ENCODE measurements at regions not wholly inside any gene's neighbourhood (a gene's known extent, or its start where the extent isn't known, plus 50 kb on each side); places are given as distances from the start of the nearest gene placed in this dataset.

DNA sequence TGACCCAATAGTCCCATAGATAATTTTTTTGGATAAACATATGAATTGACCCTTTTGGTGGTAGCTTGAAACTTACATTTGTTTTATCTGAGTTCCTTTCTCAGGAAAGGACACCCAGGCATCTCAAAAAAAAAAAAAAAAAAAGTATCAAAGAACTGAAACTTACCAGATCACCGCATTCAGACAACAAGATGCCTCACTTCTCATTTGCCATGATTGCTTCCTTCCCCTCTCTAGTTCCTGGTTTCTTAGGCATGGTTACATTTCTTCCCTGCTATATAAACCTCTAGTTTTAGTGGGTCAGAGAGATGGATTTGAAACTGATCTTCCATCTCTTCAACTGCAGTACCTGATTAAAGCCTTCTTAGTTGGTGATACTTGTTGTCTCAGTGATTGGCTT is 240.1 kb downstream of the ACKR3 start:
- H4K8ac ChIP-seq (ENCODE audit: extremely low read depth, insufficient read depth, low read length) = no peak overlapping the region
- DNase-seq (ENCODE audit: low read depth in 1 of 2, low spot score in 2 of 2) (no peak), FAIRE-seq (no peak)
- WGBS, 2 experiments (ENCODE audit: extremely low coverage in 1 of 2, insufficient coverage in 1 of 2, insufficient read length in 1 of 2, insufficient replicate concordance in 2 of 2, low coverage in 1 of 2, low lambda C conversion rate in 2 of 2, missing lambda C conversion rate in 1 of 2) = no CpG with 5 or more reads among the region's 1 CpG
- H3K4me2 ChIP-seq (ENCODE audit: insufficient read depth in 1 of 2, low read depth in 2 of 2, low read length in 2 of 2) = no peak overlapping the region
- H4K91ac ChIP-seq (replicated peaks; ENCODE audit: insufficient read length, low read length) = no peak overlapping the region
- no peak overlapping the region for H2BK15ac ChIP-seq (ENCODE audit: low read length)
- H2BK120ac ChIP-seq (replicated peaks; ENCODE audit: low read depth, low read length) = no peak overlapping the region
- peaks cover 19 to 22% of the 10 kb centered on the region in 2 experiments for H3K9me3 ChIP-seq (ENCODE audit: insufficient read depth in 2 of 2, low read depth in 1 of 2, low read length in 1 of 2)
- no peak overlapping the region for H3K14ac ChIP-seq (ENCODE audit: insufficient read length)
- H3K18ac ChIP-seq (ENCODE audit: extremely low read depth, low read length) = no peak overlapping the region
- no peaks in the 10 kb centered on the region for H3K79me1 ChIP-seq (ENCODE audit: low read depth, low read length)
- no peaks in the 10 kb centered on the region for H3K79me2 ChIP-seq (ENCODE audit: control insufficient read depth in 1 of 2, insufficient read depth in 2 of 2, low read length in 2 of 2)
- no peaks in the 10 kb centered on the region for H3K27me3 ChIP-seq (replicated peaks in 1 of 4; ENCODE audit: control insufficient read depth in 3 of 4, extremely low read depth in 1 of 4, insufficient read depth in 3 of 4, low read length in 3 of 4)
- H3K27ac ChIP-seq (ENCODE audit: low read depth, low read length) = no peak overlapping the region
- no peaks in the 10 kb centered on the region for H3K23me2 ChIP-seq (ENCODE audit: low read depth, low read length)
- H3K56ac ChIP-seq (replicated peaks; ENCODE audit: insufficient read length, low read depth, low read length) = no peak overlapping the region
- no peak for TF ChIP-seq RXRA (IDR thresholded peaks at IDR 0.05; ENCODE audit: insufficient read depth, low read depth, low read length)
- ChIA-PET POLR2A (ENCODE audit: partially characterized antibody) (no interaction called here), CTCF (ENCODE audit: partially characterized antibody) (no interaction called here)
- no peak overlapping the region for H2BK12ac ChIP-seq (ENCODE audit: low read depth, low read length)
- H2AK5ac ChIP-seq (ENCODE audit: low read depth, low read length) = no peak overlapping the region
- no peak overlapping the region for H3K4me3 ChIP-seq (ENCODE audit: extremely low read depth in 1 of 4, insufficient read depth in 2 of 4, low read depth in 3 of 4, low read length in 4 of 4)
- no peaks in the 10 kb centered on the region for H3K36me3 ChIP-seq (ENCODE audit: control insufficient read depth in 2 of 4, insufficient read depth in 4 of 4, low read length in 3 of 4)
- no peak overlapping the region for H2BK5ac ChIP-seq (ENCODE audit: low read depth, low read length)
- H2AFZ ChIP-seq (ENCODE audit: low read length) = no peak overlapping the region
- no peaks in the 10 kb centered on the region; a peak in 1 of 7 replicates for H3K4me1 ChIP-seq (replicated peaks in 1 of 4; ENCODE audit: control insufficient read depth in 3 of 4, insufficient read depth in 4 of 4, low read length in 3 of 4)
- H3K4ac ChIP-seq (replicated peaks; ENCODE audit: insufficient read length, low read depth, low read length) = no peak overlapping the region
- H2BK20ac ChIP-seq (ENCODE audit: low read length) = no peak overlapping the region
- H4K5ac ChIP-seq (ENCODE audit: insufficient read length, low read depth, low read length) = no peak overlapping the region
- H4K20me1 ChIP-seq (replicated peaks in 1 of 2; ENCODE audit: control insufficient read depth in 1 of 2, insufficient read depth in 2 of 2, low read length in 2 of 2) = no peaks in the 10 kb centered on the region
- H3K23ac ChIP-seq (ENCODE audit: insufficient read length) = no peak overlapping the region
- no peak overlapping the region for H3K9ac ChIP-seq (replicated peaks in 1 of 4; ENCODE audit: extremely low read depth in 1 of 4, low read depth in 3 of 4, low read length in 3 of 4)

Data from H1 (cell line).